H9 (cell line): ENCODE measurements at regions not wholly inside any gene's neighbourhood (a gene's known extent, or its start where the extent isn't known, plus 50 kb on each side); places are given as distances from the start of the nearest gene placed in this dataset.

Experiments used
- DNase-seq: peaks from one replicate; pipeline ENCODE4 v3.0.0-alpha.2; 2017
- H2AFZ ChIP-seq: one replicate; pipeline ENCODE4 v1.6.1; 2013; ENCODE audit warnings: mild to moderate bottlenecking, low read length, control low read depth, moderate library complexity
- H2AK5ac ChIP-seq: 2 replicates; pipeline ENCODE4 v1.6.1; 2013; ENCODE audit warnings: low read length, control low read depth, mixed read lengths; ENCODE audit not compliant: insufficient read length
- H2BK120ac ChIP-seq: one replicate; pipeline ENCODE4 v1.6.1; 2013; ENCODE audit warnings: low read depth, mild to moderate bottlenecking, low read length, control low read depth, inconsistent platforms; ENCODE audit not compliant: poor library complexity, severe bottlenecking
- H2BK12ac ChIP-seq: 2 replicates; pipeline ENCODE4 v1.6.1; 2013; ENCODE audit warnings: low read length, control low read depth, mixed read lengths, low read depth; ENCODE audit not compliant: insufficient read length
- H2BK15ac ChIP-seq: 2 replicates; pipeline ENCODE4 v1.6.1; 2013; ENCODE audit warnings: low read depth, low read length, control low read depth
- H2BK20ac ChIP-seq: one replicate; pipeline ENCODE4 v1.6.1; 2013; ENCODE audit warnings: low read depth, mild to moderate bottlenecking, low read length, control low read depth, inconsistent platforms; ENCODE audit not compliant: poor library complexity, severe bottlenecking
- H2BK5ac ChIP-seq: 2 replicates; pipeline ENCODE4 v1.6.1; 2013; ENCODE audit warnings: low read length, control low read depth, mixed read lengths; ENCODE audit not compliant: insufficient read length
- H3K14ac ChIP-seq: 2 replicates; pipeline ENCODE4 v1.6.1; 2013; ENCODE audit warnings: low read length, control low read depth; ENCODE audit not compliant: insufficient read depth
- H3K18ac ChIP-seq: 2 replicates; pipeline ENCODE4 v1.6.1; 2013; ENCODE audit warnings: low read depth, mild to moderate bottlenecking, mixed read lengths, low read length, control low read depth; ENCODE audit not compliant: insufficient read length
- H3K23ac ChIP-seq: 2 replicates; pipeline ENCODE4 v1.6.1; 2013; ENCODE audit warnings: low read length, control low read depth, mixed read lengths, low read depth; ENCODE audit not compliant: insufficient read length
- H3K23me2 ChIP-seq: 2 replicates; pipeline ENCODE4 v1.6.1; 2013; ENCODE audit warnings: low read depth, mild to moderate bottlenecking, mixed read lengths, low read length, control low read depth; ENCODE audit not compliant: insufficient read length, poor library complexity, severe bottlenecking
- H3K27ac ChIP-seq: 2 replicates; pipeline ENCODE4 v1.5.1; 2013; ENCODE audit warnings: low read length, control low read depth, mixed read lengths, low read depth; ENCODE audit not compliant: insufficient read length
- H3K27me3 ChIP-seq: 2 replicates; pipeline ENCODE4 v1.6.1; 2013; ENCODE audit warnings: low read length, control low read depth, inconsistent platforms; ENCODE audit not compliant: insufficient read depth
- H3K4ac ChIP-seq: 2 replicates; pipeline ENCODE4 v1.6.1; 2013; ENCODE audit warnings: low read depth, mild to moderate bottlenecking, control low read depth, inconsistent platforms, low read length, moderate library complexity
- H3K4me1 ChIP-seq: 2 replicates; pipeline ENCODE4 v1.6.1; 2013; ENCODE audit warnings: low read length, control low read depth, inconsistent platforms; ENCODE audit not compliant: insufficient read depth
- H3K4me2 ChIP-seq: 2 replicates; pipeline ENCODE4 v1.6.1; 2013; ENCODE audit warnings: low read length, control low read depth, mixed read lengths; ENCODE audit not compliant: insufficient read length, insufficient read depth
- H3K56ac ChIP-seq: 2 replicates; pipeline ENCODE4 v1.6.1; 2013; ENCODE audit warnings: low read depth, mild to moderate bottlenecking, mixed read lengths, low read length, control low read depth; ENCODE audit not compliant: insufficient read length
- H3K79me1 ChIP-seq: 2 replicates; pipeline ENCODE4 v1.6.1; 2013; ENCODE audit warnings: low read depth, mild to moderate bottlenecking, moderate library complexity, low read length, control low read depth, inconsistent platforms; ENCODE audit not compliant: insufficient read depth, poor library complexity, severe bottlenecking
- H3K79me2 ChIP-seq: 2 replicates; pipeline ENCODE4 v1.6.1; 2013; ENCODE audit warnings: low read length, control low read depth, inconsistent platforms; ENCODE audit not compliant: insufficient read depth
- H3K9ac ChIP-seq: 2 replicates; pipeline ENCODE4 v1.6.1; 2013; ENCODE audit warnings: low read length, control low read depth, mixed read lengths; ENCODE audit not compliant: insufficient read length; ENCODE audit errors: extremely low read depth
- H3K9me3 ChIP-seq: one replicate; pipeline ENCODE4 v1.6.1; 2013; ENCODE audit warnings: low read depth, low read length, inconsistent platforms; ENCODE audit not compliant: control insufficient read depth
- H3T11ph ChIP-seq: one replicate; pipeline ENCODE4 v1.6.1; 2013; ENCODE audit warnings: mild to moderate bottlenecking, low read length, control low read depth, inconsistent platforms
- H4K20me1 ChIP-seq: one replicate; pipeline ENCODE4 v1.6.1; 2013; ENCODE audit not compliant: control insufficient read depth, insufficient read length, insufficient read depth
- H4K5ac ChIP-seq: 2 replicates; pipeline ENCODE4 v1.6.1; 2013; ENCODE audit warnings: low read depth, mild to moderate bottlenecking, mixed read lengths, low read length, control low read depth; ENCODE audit not compliant: insufficient read length
- H4K8ac ChIP-seq: replicated peaks from 2 replicates; pipeline ENCODE4 v1.6.1; 2013; ENCODE audit warnings: low read length, control low read depth, mixed read lengths, low read depth; ENCODE audit not compliant: insufficient read length
- H4K91ac ChIP-seq: 2 replicates; pipeline ENCODE4 v1.6.1; 2013; ENCODE audit warnings: low read depth, mild to moderate bottlenecking, moderate library complexity, mixed read lengths, low read length, control low read depth; ENCODE audit not compliant: insufficient read length
- H3K27ac Mint-ChIP-seq, 3 experiments: 2 replicates in 2 of 3; 3 replicates in 1 of 3; pipeline ENCODE4 v1.8.0; 2020 to 2021; ENCODE audit warnings: mixed read lengths in 3 of 3, mild to moderate bottlenecking in 1 of 3, moderate library complexity in 1 of 3
- H3K27me3 Mint-ChIP-seq: 2 replicates; pipeline ENCODE4 v1.8.0; 2021; ENCODE audit warnings: low read depth, mild to moderate bottlenecking, moderate library complexity, mixed read lengths
- H3K36me3 Mint-ChIP-seq, 3 experiments: 2 replicates in 2 of 3; 3 replicates in 1 of 3; pipeline ENCODE4 v1.8.0; 2020 to 2021; ENCODE audit warnings: low read depth in 3 of 3, mixed read lengths in 3 of 3; ENCODE audit not compliant: insufficient read depth in 1 of 3
- H3K4me1 Mint-ChIP-seq, 2 experiments: 2 replicates each; pipeline ENCODE4 v1.8.0; 2020; ENCODE audit warnings: mixed read lengths in 2 of 2
- H3K4me3 Mint-ChIP-seq, 2 experiments: 2 replicates in 1 of 2; 3 replicates in 1 of 2; pipeline ENCODE4 v1.8.0; 2020 to 2021; ENCODE audit warnings: mild to moderate bottlenecking in 2 of 2, mixed read lengths in 2 of 2, moderate library complexity in 1 of 2
- H3K9me3 Mint-ChIP-seq, 2 experiments: 2 replicates in 1 of 2; 3 replicates in 1 of 2; pipeline ENCODE4 v1.8.0; 2020; ENCODE audit warnings: mild to moderate bottlenecking in 2 of 2, mixed read lengths in 2 of 2, moderate library complexity in 1 of 2
- WGBS: extraction: QIAGEN DNeasy Blood & Tissue Kit; methylation state at CpG from one replicate; pipeline ENCODE4 v1.1.7; 2013; ENCODE audit warnings: missing lambda C conversion rate, low lambda C conversion rate, mixed read lengths; ENCODE audit not compliant: insufficient read length; ENCODE audit errors: extremely low coverage; 5-methylcytosine and 5-hydroxymethylcytosine counted together
- TF ChIP-seq, protein P1 (sequence below): fragments of 200-600 bp; sonication (generic); conservative IDR thresholded peaks from 3 replicates; pipeline ENCODE4 v1.8.0; 2021; ENCODE audit warnings: antibody characterized with exemption, mild to moderate bottlenecking

DNA sequence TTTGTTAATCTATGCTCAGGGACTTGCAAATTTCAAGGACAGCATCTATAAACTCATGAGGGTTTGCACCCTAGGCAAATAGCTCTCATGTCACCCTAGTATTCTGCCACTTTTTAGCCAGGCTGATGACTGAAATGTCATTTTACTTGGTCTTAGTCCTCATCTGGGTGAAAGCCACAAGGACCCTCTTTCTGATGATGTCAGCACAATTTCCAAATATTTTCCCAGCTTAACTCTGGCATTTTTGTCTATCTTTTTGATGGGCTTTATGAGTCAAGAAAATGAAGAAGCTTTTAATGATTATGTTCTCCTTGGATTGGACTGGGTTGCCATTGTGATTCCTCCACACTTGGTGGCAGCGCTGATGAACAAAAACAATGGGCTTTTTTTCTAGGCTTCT is 420.1 kb upstream of the BTBD3 start:
- Histone ChIP-seq H4K91ac (no peak overlapping the region), H3K56ac (no peak overlapping the region), H2BK5ac (no peak overlapping the region), H3K27ac (no peak overlapping the region), H2BK12ac (no peak overlapping the region), H3K4ac (no peak overlapping the region), H3K23me2 (no peaks in the 10 kb centered on the region), H3K79me2 (no peaks in the 10 kb centered on the region), H3K9ac (no peak overlapping the region), H3K18ac (no peak overlapping the region), H4K5ac (no peak overlapping the region), H3K4me2 (no peak overlapping the region), H2BK120ac (no peak overlapping the region), H4K8ac (no peak overlapping the region), H3K9me3 (no peaks in the 10 kb centered on the region), H3K27me3 (no peaks in the 10 kb centered on the region), H3T11ph (no peak overlapping the region), H3K23ac (no peak overlapping the region), H3K14ac (no peak overlapping the region), H3K79me1 (no peaks in the 10 kb centered on the region), H2AFZ (no peak overlapping the region), H2BK15ac (no peak overlapping the region), H3K4me1 (no peaks in the 10 kb centered on the region; the same call in 1 of the 2 replicates), H2AK5ac (no peak overlapping the region), H2BK20ac (no peak overlapping the region), H4K20me1 (no peaks in the 10 kb centered on the region)
- WGBS, result no CpG with 5 or more reads among the region's 1 CpG
- DNase-seq, result no peak
- TF ChIP-seq, protein P1, sequence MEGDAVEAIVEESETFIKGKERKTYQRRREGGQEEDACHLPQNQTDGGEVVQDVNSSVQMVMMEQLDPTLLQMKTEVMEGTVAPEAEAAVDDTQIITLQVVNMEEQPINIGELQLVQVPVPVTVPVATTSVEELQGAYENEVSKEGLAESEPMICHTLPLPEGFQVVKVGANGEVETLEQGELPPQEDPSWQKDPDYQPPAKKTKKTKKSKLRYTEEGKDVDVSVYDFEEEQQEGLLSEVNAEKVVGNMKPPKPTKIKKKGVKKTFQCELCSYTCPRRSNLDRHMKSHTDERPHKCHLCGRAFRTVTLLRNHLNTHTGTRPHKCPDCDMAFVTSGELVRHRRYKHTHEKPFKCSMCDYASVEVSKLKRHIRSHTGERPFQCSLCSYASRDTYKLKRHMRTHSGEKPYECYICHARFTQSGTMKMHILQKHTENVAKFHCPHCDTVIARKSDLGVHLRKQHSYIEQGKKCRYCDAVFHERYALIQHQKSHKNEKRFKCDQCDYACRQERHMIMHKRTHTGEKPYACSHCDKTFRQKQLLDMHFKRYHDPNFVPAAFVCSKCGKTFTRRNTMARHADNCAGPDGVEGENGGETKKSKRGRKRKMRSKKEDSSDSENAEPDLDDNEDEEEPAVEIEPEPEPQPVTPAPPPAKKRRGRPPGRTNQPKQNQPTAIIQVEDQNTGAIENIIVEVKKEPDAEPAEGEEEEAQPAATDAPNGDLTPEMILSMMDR, result no peak; the same call in 2 of the 3 replicates
- Mint-ChIP-seq H3K4me3 (no peak overlapping the region), H3K27ac (no peak overlapping the region), H3K27me3 (no peaks in the 10 kb centered on the region), H3K36me3 (no peaks in the 10 kb centered on the region), H3K9me3 (no peaks in the 10 kb centered on the region), H3K4me1 (peaks cover 11 to 30% of the 10 kb centered on the region in 2 experiments)
